Muscle layer of colon (tissue), 2 donors: ENCODE measurements at regions not wholly inside any gene's neighbourhood (a gene's known extent, or its start where the extent isn't known, plus 50 kb on each side); places are given as distances from the start of the nearest gene placed in this dataset.

Experiments used
- H3K27ac ChIP-seq: one replicate; pipeline ENCODE4 v1.7.0; 2013; ENCODE audit warnings: low read depth, mild to moderate bottlenecking, low read length, moderate library complexity
- H3K27me3 ChIP-seq, 2 donors: one replicate each; pipeline ENCODE4 v1.7.0; 2013; ENCODE audit warnings: low read length in 2 of 2, mild to moderate bottlenecking in 2 of 2; ENCODE audit not compliant: insufficient read depth in 2 of 2, control insufficient read depth in 1 of 2
- H3K36me3 ChIP-seq: one replicate; pipeline ENCODE4 v1.7.0; 2013; ENCODE audit warnings: mild to moderate bottlenecking, low read length; ENCODE audit not compliant: insufficient read depth
- H3K4me1 ChIP-seq: one replicate; pipeline ENCODE4 v1.7.0; 2013; ENCODE audit warnings: mild to moderate bottlenecking, low read length; ENCODE audit not compliant: insufficient read depth
- H3K4me3 ChIP-seq, 2 donors: one replicate each; pipeline ENCODE4 v1.7.0; 2013; ENCODE audit warnings: low read length in 2 of 2, low read depth in 1 of 2, mild to moderate bottlenecking in 1 of 2, moderate library complexity in 1 of 2
- H3K9ac ChIP-seq: one replicate; pipeline ENCODE4 v1.7.0; 2013; ENCODE audit warnings: low read length
- H3K9me3 ChIP-seq: one replicate; pipeline ENCODE4 v1.7.0; 2013; ENCODE audit warnings: mild to moderate bottlenecking, low read length
- donor health status: abdominal sarcoma.
- donor health status: Adenocarcinoma of cecum.

- H3K27me3 ChIP-seq: no peaks in the 10 kb centered on the region
- H3K9ac ChIP-seq: no peak overlapping the region
- H3K36me3 ChIP-seq: no peaks in the 10 kb centered on the region
- H3K27ac ChIP-seq: no peak overlapping the region
- H3K4me1 ChIP-seq: no peaks in the 10 kb centered on the region
- H3K4me3 ChIP-seq: no peak overlapping the region
- H3K9me3 ChIP-seq: no peaks in the 10 kb centered on the region
Observed at GRCh38 chr18:22484471-22484870, 66.8 kb upstream of the CTAGE1 start.

- Histone ChIP-seq H3K4me3 (no peak overlapping the region), H3K9me3 (no peaks in the 10 kb centered on the region), H3K36me3 (no peaks in the 10 kb centered on the region), H3K27me3 (no peaks in the 10 kb centered on the region), H3K27ac (no peak overlapping the region), H3K9ac (no peak overlapping the region), H3K4me1 (no peaks in the 10 kb centered on the region)
Observed at GRCh38 chr18:22485808-22486244, 68.1 kb upstream of the CTAGE1 start.

- Histone ChIP-seq H3K9ac (no peak overlapping the region), H3K4me3 (no peak overlapping the region), H3K27me3 (no peaks in the 10 kb centered on the region), H3K4me1 (no peaks in the 10 kb centered on the region), H3K27ac (no peak overlapping the region), H3K9me3 (no peaks in the 10 kb centered on the region), H3K36me3 (no peaks in the 10 kb centered on the region)
Observed at GRCh38 chr18:22486667-22487066, 69.0 kb upstream of the CTAGE1 start.

- H3K27me3 ChIP-seq: no peaks in the 10 kb centered on the region
- no peak overlapping the region for H3K4me3 ChIP-seq
- H3K36me3 ChIP-seq: no peaks in the 10 kb centered on the region
- no peak overlapping the region for H3K27ac ChIP-seq
- no peaks in the 10 kb centered on the region for H3K9me3 ChIP-seq
- H3K9ac ChIP-seq: no peak overlapping the region
- no peaks in the 10 kb centered on the region for H3K4me1 ChIP-seq
Observed at GRCh38 chr18:22488554-22488953, 70.8 kb upstream of the CTAGE1 start.

GRCh38 chr18:22489704-22490103 lies 72.0 kb upstream of the CTAGE1 start:
- no peaks in the 10 kb centered on the region for H3K36me3 ChIP-seq
- H3K27ac ChIP-seq: no peak overlapping the region
- no peak overlapping the region for H3K9ac ChIP-seq
- no peaks in the 10 kb centered on the region for H3K4me1 ChIP-seq
- no peaks in the 10 kb centered on the region for H3K9me3 ChIP-seq
- H3K4me3 ChIP-seq: no peak overlapping the region
- no peaks in the 10 kb centered on the region for H3K27me3 ChIP-seq

GRCh38 chr18:22490429-22490846 lies 72.7 kb upstream of the CTAGE1 start:
- Histone ChIP-seq H3K27ac (no peak overlapping the region), H3K4me1 (no peaks in the 10 kb centered on the region), H3K27me3 (no peaks in the 10 kb centered on the region), H3K9me3 (no peaks in the 10 kb centered on the region), H3K36me3 (no peaks in the 10 kb centered on the region), H3K9ac (no peak overlapping the region), H3K4me3 (no peak overlapping the region)

- Histone ChIP-seq H3K9me3 (no peaks in the 10 kb centered on the region), H3K4me3 (no peak overlapping the region), H3K9ac (no peak overlapping the region), H3K36me3 (no peaks in the 10 kb centered on the region), H3K27me3 (no peaks in the 10 kb centered on the region), H3K27ac (no peak overlapping the region), H3K4me1 (no peaks in the 10 kb centered on the region)
Observed at GRCh38 chr18:22493255-22493654, 75.5 kb upstream of the CTAGE1 start.

GRCh38 chr18:22493940-22494339 lies 76.2 kb upstream of the CTAGE1 start:
- H3K4me3 ChIP-seq: no peak overlapping the region
- H3K27ac ChIP-seq: no peak overlapping the region
- H3K4me1 ChIP-seq: no peaks in the 10 kb centered on the region
- no peak overlapping the region for H3K9ac ChIP-seq
- H3K9me3 ChIP-seq: no peaks in the 10 kb centered on the region
- H3K36me3 ChIP-seq: no peaks in the 10 kb centered on the region
- no peaks in the 10 kb centered on the region for H3K27me3 ChIP-seq

GRCh38 chr18:22494771-22495170 lies 77.1 kb upstream of the CTAGE1 start:
- H3K9ac ChIP-seq: no peak overlapping the region
- no peak overlapping the region for H3K27ac ChIP-seq
- H3K36me3 ChIP-seq: no peaks in the 10 kb centered on the region
- no peak overlapping the region for H3K4me3 ChIP-seq
- no peaks in the 10 kb centered on the region for H3K4me1 ChIP-seq
- no peaks in the 10 kb centered on the region for H3K9me3 ChIP-seq
- H3K27me3 ChIP-seq: no peaks in the 10 kb centered on the region

GRCh38 chr18:22499421-22499820 lies 81.7 kb upstream of the CTAGE1 start:
- H3K27ac ChIP-seq: no peak overlapping the region
- H3K4me3 ChIP-seq: no peak overlapping the region
- H3K9me3 ChIP-seq: no peaks in the 10 kb centered on the region
- no peaks in the 10 kb centered on the region for H3K27me3 ChIP-seq
- H3K36me3 ChIP-seq: no peaks in the 10 kb centered on the region
- no peak overlapping the region for H3K9ac ChIP-seq
- H3K4me1 ChIP-seq: no peaks in the 10 kb centered on the region

GRCh38 chr18:22503803-22504202 lies 86.1 kb upstream of the CTAGE1 start:
- H3K27ac ChIP-seq: no peak overlapping the region
- H3K9ac ChIP-seq: no peak overlapping the region
- H3K4me1 ChIP-seq: no peaks in the 10 kb centered on the region
- no peaks in the 10 kb centered on the region for H3K9me3 ChIP-seq
- H3K36me3 ChIP-seq: no peaks in the 10 kb centered on the region
- no peak overlapping the region for H3K4me3 ChIP-seq
- H3K27me3 ChIP-seq: no peaks in the 10 kb centered on the region

- H3K36me3 ChIP-seq: no peaks in the 10 kb centered on the region
- H3K27ac ChIP-seq: no peak overlapping the region
- H3K4me1 ChIP-seq: no peaks in the 10 kb centered on the region
- no peaks in the 10 kb centered on the region for H3K9me3 ChIP-seq
- H3K27me3 ChIP-seq: no peaks in the 10 kb centered on the region
- H3K4me3 ChIP-seq: no peak overlapping the region
- no peak overlapping the region for H3K9ac ChIP-seq
Observed at GRCh38 chr18:22504251-22505030, 86.7 kb upstream of the CTAGE1 start.
